Transverse colon (tissue), 4 donors: ENCODE measurements at regions not wholly inside any gene's neighbourhood (a gene's known extent, or its start where the extent isn't known, plus 50 kb on each side); places are given as distances from the start of the nearest gene placed in this dataset.

Experiments
- DNase-seq: peaks from one replicate; pipeline ENCODE4 v3.0.0-alpha.2; 2019
- H3K27ac ChIP-seq, 4 donors: fragments of 200-600 bp; sonication (generic); 2 replicates each; pipeline ENCODE4 v1.5.1; 2016 to 2018; ENCODE audit warnings: inconsistent platforms in 4 of 4
- H3K27me3 ChIP-seq: fragments of 200-600 bp; sonication (generic); 2 replicates; pipeline ENCODE4 v1.5.1; 2017; ENCODE audit warnings: inconsistent platforms
- H3K36me3 ChIP-seq, 4 donors: fragments of 200-600 bp; sonication (generic); 2 replicates each; pipeline ENCODE4 v1.5.1; 2017 to 2019; ENCODE audit warnings: inconsistent platforms in 4 of 4
- H3K4me1 ChIP-seq, 4 donors: fragments of 200-600 bp; sonication (generic); 2 replicates each; pipeline ENCODE4 v1.5.1; 2017 to 2020; ENCODE audit warnings: inconsistent platforms in 4 of 4
- H3K4me3 ChIP-seq, 4 donors: fragments of 200-600 bp; sonication (generic); 1 replicate in 1 of 4; 2 replicates in 3 of 4; pipeline versions ENCODE4 v1.5.1 to v1.6.1; 2017 to 2019; ENCODE audit warnings: inconsistent platforms in 4 of 4
- H3K9me3 ChIP-seq, 2 donors: fragments of 200-600 bp; sonication (generic); 2 replicates each; pipeline ENCODE4 v1.5.1; 2017 to 2019; ENCODE audit warnings: inconsistent platforms in 2 of 2
- EP300 ChIP-seq: sonication (generic); formaldehyde crosslinking; IDR thresholded peaks from one replicate; pipeline ENCODE4 v1.6.1; 2017; ENCODE audit warnings: antibody characterized with exemption, low read depth
- POLR2A ChIP-seq: fragments of 450-650 bp; IDR thresholded peaks from one replicate; pipeline ENCODE4 v1.6.1; 2016; ENCODE audit warnings: antibody characterized with exemption, mild to moderate bottlenecking, moderate library complexity
- POLR2AphosphoS5 ChIP-seq, 3 donors: sonication (generic); formaldehyde crosslinking; IDR thresholded peaks; one replicate each; pipeline ENCODE4 v1.6.1; 2016; ENCODE audit warnings: antibody characterized with exemption in 3 of 3
- WGBS, 2 donors: methylation state at CpG; one replicate each; pipeline ENCODE4 v1.1.5; 2018; ENCODE audit warnings: low coverage in 1 of 2; 5-methylcytosine and 5-hydroxymethylcytosine counted together
- in situ Hi-C, 4 donors: fragments of 200-750 bp; cut with MboI; loops; one replicate each; pipeline versions ENCODE4 v1.15.0 to v1.15.1; 2017; ENCODE audit warnings: low sequenced_read_pairs in 3 of 4, low pct_ligation_motif_present in 1 of 4, low pct_unique_long_range_greater_than_20kb in 1 of 4
- intact Hi-C: fragments of 100-400 bp; cut with DNase I; formaldehyde crosslinking; loops from one replicate; pipeline ENCODE4 v1.15.1; 2023; ENCODE audit warnings: low total_unique reads
- TF ChIP-seq, protein P1 (sequence below), 5 experiments: fragments of 200-600 bp in 3 of 5; fragments of 450-650 bp in 2 of 5; sonication (generic) in 3 of 5; IDR thresholded peaks; 1 replicate in 2 of 5; 2 replicates in 3 of 5; pipeline ENCODE4 v1.5.1; 2016 to 2017; ENCODE audit warnings: antibody characterized with exemption in 5 of 5, inconsistent platforms in 3 of 5, mild to moderate bottlenecking in 2 of 5, moderate library complexity in 1 of 5

GRCh38 chr3:102181175-102181920 lies 253.5 kb upstream of the ZPLD1 start:
- peak overlapping the region; percentile 49 to 67 (median 58) for H3K27ac ChIP-seq
- no peak for DNase-seq
- 73 to 76% methylated on average over 4 of the region's 4 CpGs for WGBS, 2 donors
- H3K27me3 ChIP-seq, result no peaks in the 10 kb centered on the region
- no peak overlapping the region for H3K4me3 ChIP-seq
- TF ChIP-seq POLR2A (no peak), EP300 (no peak), POLR2AphosphoS5 (IDR thresholded peaks at IDR 0.05) (no peak)
- TF ChIP-seq, protein P1, sequence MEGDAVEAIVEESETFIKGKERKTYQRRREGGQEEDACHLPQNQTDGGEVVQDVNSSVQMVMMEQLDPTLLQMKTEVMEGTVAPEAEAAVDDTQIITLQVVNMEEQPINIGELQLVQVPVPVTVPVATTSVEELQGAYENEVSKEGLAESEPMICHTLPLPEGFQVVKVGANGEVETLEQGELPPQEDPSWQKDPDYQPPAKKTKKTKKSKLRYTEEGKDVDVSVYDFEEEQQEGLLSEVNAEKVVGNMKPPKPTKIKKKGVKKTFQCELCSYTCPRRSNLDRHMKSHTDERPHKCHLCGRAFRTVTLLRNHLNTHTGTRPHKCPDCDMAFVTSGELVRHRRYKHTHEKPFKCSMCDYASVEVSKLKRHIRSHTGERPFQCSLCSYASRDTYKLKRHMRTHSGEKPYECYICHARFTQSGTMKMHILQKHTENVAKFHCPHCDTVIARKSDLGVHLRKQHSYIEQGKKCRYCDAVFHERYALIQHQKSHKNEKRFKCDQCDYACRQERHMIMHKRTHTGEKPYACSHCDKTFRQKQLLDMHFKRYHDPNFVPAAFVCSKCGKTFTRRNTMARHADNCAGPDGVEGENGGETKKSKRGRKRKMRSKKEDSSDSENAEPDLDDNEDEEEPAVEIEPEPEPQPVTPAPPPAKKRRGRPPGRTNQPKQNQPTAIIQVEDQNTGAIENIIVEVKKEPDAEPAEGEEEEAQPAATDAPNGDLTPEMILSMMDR (IDR thresholded peaks at IDR 0.05), result no peak
- H3K36me3 ChIP-seq, result no peaks in the 10 kb centered on the region
- H3K4me1 ChIP-seq, result peaks cover 5 to 38% (median 31%) of the 10 kb centered on the region in 4 donors
- H3K9me3 ChIP-seq, result no peaks in the 10 kb centered on the region
- in situ Hi-C loops (no loop called here), intact Hi-C loops (no loop called here)

DNA sequence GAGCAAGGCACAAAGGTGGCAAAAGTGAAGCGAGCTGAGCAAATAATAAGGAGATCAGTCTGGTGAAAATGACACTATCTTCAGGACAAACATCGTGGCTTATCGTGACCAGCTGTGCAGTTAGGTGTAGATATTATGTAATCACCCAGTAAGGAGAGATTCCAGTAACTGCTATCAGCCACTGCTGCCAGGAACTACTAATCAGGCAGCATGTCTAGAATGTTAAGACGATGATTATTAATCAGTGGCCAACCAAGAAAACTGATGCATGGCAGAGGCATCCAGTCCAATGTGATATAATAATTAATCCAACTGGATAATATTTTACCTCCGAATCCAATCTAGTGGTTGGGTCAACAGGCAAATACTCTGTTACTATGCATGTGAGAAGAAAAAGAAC lies 252.7 kb upstream of the ZPLD1 start:
- H3K4me3 ChIP-seq, result no peak overlapping the region

GRCh38 chr3:102183186-102183585 lies 251.6 kb upstream of the ZPLD1 start:
- WGBS, 2 donors, result 100% methylated on average over 1 of the region's 1 CpG
- intact Hi-C loops, result no loop called here

More for the DNA sequence above, 252.7 kb upstream of the ZPLD1 start:
- DNase-seq, result no peak
- H3K27me3 ChIP-seq, result no peaks in the 10 kb centered on the region
- H3K27ac ChIP-seq, result peak overlapping the region in 1 of 4 donors; percentile 59
- no peaks in the 10 kb centered on the region for H3K36me3 ChIP-seq
- WGBS, 2 donors, result 44 to 61% methylated on average over 5 of the region's 5 CpGs
- in situ Hi-C loops (no loop called here), intact Hi-C loops (no loop called here)
- H3K4me1 ChIP-seq, result peaks cover 5 to 35% (median 27%) of the 10 kb centered on the region in 4 donors
- H3K9me3 ChIP-seq, result no peaks in the 10 kb centered on the region
- TF ChIP-seq, protein P1 (IDR thresholded peaks at IDR 0.05), result no peak
- TF ChIP-seq POLR2AphosphoS5 (IDR thresholded peaks at IDR 0.05) (no peak), EP300 (no peak), POLR2A (no peak)

DNA sequence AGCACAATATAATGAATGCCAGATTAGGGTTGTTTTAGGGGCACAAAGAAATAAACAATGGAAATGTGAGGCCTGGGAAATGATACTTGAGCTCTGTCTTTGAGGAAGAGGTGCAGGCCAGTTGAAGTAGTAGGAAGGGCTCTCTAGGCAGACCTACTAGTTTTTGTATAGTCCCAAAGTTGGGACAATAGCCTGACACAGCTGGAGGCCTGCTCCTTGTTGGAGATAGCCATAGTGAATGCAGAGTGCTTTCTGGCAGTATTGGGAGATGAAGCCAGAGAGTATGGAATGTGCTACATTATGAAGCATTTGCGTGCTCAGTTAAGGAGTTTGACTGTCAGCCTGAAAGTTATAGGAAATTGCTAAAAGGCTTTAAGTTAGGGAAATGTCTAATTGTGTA lies 251.2 kb upstream of the ZPLD1 start:
- no peak for DNase-seq
- no peaks in the 10 kb centered on the region for H3K9me3 ChIP-seq
- H3K36me3 ChIP-seq, result no peaks in the 10 kb centered on the region
- intact Hi-C loops, result no loop called here
- H3K27me3 ChIP-seq, result no peaks in the 10 kb centered on the region
- no peak overlapping the region for H3K27ac ChIP-seq
- no peak for TF ChIP-seq POLR2A
- TF ChIP-seq, protein P1 (IDR thresholded peaks at IDR 0.05), result no peak
- TF ChIP-seq EP300, result no peak
- no peak for TF ChIP-seq POLR2AphosphoS5 (IDR thresholded peaks at IDR 0.05)
- in situ Hi-C loops, result no loop called here
- no peak overlapping the region for H3K4me3 ChIP-seq
- peaks cover 5 to 35% (median 24%) of the 10 kb centered on the region in 4 donors for H3K4me1 ChIP-seq
- WGBS, 2 donors, result 95 to 100% methylated on average over 1 of the region's 1 CpG

More at GRCh38 chr3:102183186-102183585, 251.6 kb upstream of the ZPLD1 start:
- Histone ChIP-seq H3K36me3 (no peaks in the 10 kb centered on the region), H3K4me1 (peaks cover 5 to 35% (median 24%) of the 10 kb centered on the region in 4 donors), H3K9me3 (no peaks in the 10 kb centered on the region), H3K27me3 (no peaks in the 10 kb centered on the region), H3K4me3 (no peak overlapping the region), H3K27ac (no peak overlapping the region)
- in situ Hi-C loops, result no loop called here
- DNase-seq, result no peak
- no peak for TF ChIP-seq POLR2AphosphoS5 (IDR thresholded peaks at IDR 0.05)
- no peak for TF ChIP-seq EP300
- TF ChIP-seq, protein P1 (IDR thresholded peaks at IDR 0.05), result no peak
- no peak for TF ChIP-seq POLR2A
